ENCODE measurements at regions not wholly inside any gene's neighbourhood (a gene's known extent, or its start where the extent isn't known, plus 50 kb on each side); places are given as distances from the start of the nearest gene placed in this dataset.
"Not testable (repeated sequence)": the region's sequence is repeated elsewhere in the genome, so short reads cannot be mapped to it uniquely, and the experiment has no call there.

DNA sequence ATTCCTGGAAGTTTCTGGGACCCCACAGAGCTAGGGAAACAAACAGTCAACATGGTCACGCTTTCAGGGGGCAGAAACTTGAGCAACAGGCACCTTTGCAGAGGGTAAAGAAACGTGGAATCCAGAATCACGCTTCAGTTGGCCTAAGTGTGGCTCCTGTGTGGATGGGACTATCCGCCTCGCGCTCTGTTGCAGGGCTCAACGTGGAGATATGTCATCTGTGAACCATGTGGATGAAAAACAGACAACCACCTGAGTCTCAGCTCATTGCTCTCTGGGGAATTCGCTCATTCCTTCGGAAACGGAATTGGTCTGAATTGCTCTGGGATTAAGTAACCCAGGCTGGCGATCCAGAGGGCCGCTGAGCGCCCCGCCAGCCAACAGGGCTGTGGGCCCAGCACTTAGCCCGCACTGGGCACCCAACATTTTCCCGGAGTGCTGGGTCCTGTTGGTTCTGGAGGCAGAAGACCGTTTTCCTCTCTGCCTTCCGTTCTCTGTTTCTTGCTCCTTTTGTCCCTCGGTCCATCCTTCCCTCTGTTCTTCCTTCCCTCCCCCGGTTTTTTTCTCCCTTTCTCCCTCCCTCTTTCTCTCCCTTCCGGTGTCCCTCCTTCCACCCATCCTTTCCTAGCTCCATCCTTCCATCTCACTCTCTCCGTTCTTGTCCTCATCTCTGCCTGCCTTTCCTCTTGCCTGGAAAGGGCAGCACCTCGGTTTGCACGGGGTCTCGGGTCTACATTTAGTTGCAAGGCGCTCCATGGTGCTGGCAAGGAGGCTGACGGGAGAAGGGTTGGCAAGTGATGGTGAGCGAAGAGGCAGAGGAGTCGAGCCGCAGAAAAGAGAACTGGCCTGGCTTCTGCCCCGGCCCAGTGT is 1379.8 kb upstream of the DEFB115 start:
- not testable (repeated sequence) for TF ChIP-seq EP300, CTCF, POLR2A, POLR2AphosphoS5 (IDR thresholded peaks at IDR 0.05)
